GM19025 (cell line): ENCODE measurements at regions not wholly inside any gene's neighbourhood (a gene's known extent, or its start where the extent isn't known, plus 50 kb on each side); places are given as distances from the start of the nearest gene placed in this dataset.
"Not testable (repeated sequence)": the region's sequence is repeated elsewhere in the genome, so short reads cannot be mapped to it uniquely, and the experiment has no call there.

Experiments
- ATAC-seq: cut with Tn5 transposase; IDR thresholded peaks from one replicate; pipeline ENCODE4 v1.9.1; 2021; ENCODE audit warnings: mild to moderate bottlenecking, low read depth, moderate library complexity; ENCODE audit not compliant: unreplicated experiment

DNA sequence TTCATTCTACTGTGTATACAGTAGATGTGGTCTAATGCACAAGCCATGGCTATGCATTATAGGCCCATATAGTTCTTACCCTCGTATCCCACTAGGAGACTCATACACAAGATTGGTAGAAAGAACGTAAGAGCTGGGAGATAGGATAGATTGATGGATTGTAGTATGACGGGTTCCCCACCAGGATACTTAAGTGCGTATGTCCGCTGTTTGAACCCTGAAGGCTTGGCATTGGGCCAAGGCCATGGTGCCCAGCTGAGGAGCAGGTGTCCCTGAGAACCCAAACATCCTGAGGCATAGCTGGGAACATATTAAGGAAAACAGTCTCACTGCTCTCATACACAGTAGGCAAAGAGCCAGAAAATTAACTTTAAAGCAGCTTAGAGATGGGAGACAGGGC, 617.5 kb upstream of the KLF12 start:
- no peak for ATAC-seq

DNA sequence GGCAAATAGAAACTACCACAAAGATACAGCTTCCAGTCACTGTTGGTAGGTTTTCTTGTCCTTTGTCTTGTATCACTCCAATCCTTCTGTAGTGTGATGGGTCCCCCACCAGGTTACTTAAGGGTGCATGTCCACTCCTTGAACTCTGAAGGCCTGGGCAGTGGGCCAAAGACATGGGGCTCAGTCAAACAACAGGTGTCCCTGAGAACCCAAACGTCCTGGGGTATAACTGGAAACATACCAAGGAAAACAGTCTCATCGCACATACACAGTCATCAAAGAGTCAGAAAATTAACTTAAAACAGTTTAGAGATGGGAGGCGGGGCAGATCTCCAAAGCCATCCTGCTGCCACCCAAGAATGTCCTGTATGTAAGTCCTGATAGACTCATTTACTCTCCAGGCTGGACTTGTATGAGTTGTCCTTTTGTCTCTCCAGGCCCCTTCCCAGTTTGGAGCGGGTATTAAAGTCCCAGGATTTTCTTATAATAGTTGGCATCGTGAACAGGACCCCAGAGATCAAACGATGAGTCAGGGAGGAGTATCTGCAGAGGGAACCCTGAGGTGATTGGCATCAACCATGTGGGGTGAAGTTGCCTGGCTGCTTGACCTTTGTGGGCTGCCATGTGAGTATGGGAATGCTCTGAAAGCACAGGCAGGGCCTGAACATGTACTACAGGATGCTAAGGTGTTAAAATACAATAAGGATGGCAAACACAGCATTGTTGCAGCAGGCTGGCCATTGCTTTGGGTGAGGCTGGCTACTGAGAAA, 613.2 kb upstream of the KLF12 start:
- no peak for ATAC-seq

DNA sequence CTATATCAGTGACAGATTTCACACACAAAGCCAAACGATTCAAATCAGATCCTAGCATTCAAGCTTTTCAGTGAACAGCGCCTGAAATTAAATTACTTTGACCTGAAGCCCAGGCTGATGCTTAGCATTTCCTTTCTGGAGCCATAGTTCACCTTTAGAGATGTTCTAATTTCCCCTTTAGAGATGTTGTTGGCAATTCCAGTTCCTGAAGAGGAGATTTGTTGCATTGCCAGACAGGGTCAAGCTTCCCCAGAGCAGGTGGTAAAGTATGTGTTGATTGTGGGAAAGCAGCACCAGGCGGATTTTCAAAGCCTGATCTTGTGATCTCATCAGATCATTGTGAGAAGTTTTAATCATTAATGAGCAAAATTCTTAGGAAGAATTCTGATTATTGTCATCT, 609.8 kb upstream of the KLF12 start:
- ATAC-seq, result no peak

DNA sequence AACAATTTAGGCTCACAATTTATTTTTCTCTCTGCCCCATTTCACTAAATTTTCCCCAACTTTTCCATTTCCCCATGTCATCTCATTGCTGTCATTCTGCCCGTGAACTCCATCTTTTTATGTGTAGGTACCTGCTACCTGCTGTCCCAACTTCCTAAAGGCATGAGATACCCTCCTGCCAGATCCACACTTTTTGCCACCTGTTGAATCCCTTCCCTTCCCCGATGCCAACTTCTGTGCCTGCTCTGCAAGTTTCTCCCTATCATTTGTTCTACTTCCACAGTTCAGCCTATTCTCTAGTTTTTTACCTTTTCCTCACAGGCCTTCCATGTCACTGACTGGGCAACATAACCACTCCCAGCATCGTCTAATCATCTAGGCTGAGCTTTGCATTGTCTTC, 607.5 kb upstream of the KLF12 start:
- ATAC-seq, result no peak

DNA sequence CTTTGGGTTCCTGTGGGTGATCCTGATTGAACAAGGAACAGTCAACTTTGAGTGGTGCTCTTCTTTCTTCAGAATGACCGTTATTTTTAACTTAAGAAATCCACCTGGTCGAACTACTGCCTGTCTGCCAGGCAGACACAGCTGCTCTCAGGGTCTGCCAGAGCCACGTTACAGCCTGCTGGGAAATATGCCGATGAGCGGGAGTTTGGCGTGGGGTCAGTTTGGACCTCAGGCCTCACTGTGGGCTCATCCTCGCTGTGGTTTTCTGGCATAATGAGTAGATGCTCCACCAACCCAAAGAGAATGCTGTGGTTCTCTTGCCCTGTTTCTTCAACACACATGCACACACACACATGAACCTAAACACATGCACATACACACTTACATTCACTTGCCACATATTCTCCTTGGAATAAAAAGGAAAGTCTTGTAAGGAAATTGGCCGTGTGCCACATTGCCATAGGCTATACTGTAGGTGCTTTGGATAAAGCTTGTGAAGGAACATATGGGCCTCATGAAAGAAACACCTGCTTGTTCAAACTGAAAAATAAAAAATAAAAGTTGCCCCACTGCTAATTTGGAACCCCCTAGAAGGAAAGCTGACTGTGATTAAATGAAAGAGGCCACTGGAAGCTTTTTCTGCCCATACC, 598.7 kb upstream of the KLF12 start:
- ATAC-seq, result no peak

GRCh38 chr13:74731731-74732130, 597.5 kb upstream of the KLF12 start:
- no peak for ATAC-seq

DNA sequence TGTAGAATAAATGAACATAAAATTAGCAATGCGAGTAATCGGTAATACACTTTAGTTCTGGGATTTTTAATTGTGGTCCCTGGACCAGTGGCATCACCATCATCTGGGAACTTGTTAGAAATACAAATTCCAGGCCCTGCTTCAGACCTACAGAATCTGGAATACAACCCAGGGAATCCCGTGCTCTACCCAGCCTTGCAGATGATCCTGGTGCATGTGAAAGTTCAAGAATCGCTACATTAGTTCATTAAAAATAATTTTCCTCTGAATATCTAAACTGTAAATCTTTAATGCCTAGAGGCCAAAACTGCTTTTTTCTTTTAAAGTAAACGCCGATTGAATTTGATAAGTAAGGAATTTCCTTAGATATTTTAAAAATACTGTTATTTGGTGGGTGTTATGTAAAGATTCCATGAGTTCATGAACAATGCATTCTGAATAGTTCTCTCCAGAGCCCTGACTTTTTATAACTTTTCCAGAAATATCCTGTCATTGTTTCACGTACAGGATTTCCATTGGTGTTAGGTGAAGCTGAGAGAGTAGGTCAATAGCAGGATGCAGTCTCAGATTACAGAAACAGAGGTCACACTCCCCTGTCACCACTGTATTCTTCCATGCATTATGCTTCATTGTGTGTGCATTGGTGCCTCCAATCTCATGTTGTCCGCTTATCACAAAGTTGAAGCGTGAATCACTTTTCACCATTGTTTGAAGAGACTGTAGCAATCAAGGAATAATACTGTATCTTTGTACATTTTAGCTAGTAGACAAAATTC, 596.5 kb upstream of the KLF12 start:
- ATAC-seq, result no peak

GRCh38 chr13:74726206-74726605, 592.0 kb upstream of the KLF12 start:
- no peak for ATAC-seq

DNA sequence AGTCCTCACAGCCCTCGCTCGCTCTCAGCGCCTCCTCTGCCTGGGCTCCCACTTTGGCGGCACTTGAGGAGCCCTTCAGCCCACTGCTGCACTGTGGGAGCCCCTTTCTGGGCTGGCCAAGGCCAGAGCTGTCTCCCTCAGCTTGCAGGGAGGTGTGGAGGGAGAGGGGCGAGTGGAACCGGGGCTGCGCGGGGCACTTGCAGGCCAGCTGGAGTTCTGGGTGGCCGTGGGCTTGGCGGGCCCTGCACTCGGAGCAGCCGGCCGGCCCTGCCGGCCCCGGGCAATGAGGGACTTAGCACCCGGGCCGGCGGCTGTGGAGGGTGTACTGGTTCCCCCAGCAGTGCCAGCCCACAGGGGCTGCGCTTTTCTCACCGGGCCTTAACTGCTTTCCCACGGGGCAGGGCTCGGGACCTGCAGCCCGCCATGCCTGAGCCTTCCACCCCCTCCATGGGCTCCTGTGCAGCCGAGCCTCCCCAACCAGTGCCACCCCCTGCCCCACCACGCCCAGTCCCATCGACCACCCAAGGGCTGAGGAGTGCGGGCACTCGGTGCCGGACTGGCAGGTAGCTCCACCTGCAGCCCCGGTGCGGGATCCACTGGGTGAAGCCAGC, 584.1 kb upstream of the KLF12 start:
- not testable (repeated sequence) for ATAC-seq

DNA sequence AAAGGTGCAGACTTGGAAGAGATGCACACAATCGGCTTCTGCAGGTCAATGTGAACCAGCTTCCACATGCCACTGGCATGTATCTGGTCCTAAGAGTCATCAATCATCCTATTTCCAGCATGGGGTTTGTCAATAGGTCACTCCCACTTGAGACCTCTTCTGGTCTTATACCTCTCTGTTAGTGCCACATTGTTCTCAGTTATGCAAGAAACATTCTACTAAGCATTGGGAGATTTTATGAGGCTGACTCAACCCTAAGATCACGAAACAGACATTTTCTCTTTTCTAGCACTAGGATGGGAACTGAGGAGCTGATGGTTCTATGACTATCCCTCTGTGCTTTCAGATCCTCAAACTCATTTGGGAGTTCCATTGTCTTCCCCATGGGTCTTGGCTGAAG, 581.5 kb upstream of the KLF12 start:
- ATAC-seq, result no peak

DNA sequence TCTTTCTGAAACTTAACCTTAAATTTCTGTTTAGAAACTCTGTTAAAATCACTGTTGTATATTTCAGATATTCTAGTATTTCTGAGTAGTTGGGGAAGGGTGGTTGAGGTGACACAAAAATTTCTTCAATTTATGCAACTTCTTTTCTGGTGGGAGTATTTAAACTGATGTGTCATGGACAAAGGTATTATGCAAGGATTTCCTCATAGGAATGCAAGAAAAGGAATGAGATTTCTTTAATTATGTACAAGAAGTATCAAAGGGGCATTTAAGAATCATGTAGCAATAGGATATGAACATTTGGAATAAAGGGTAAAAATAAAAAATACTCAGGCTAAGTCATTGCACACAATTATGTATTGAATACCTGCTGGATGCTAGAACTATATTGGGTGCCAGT, 575.8 kb upstream of the KLF12 start:
- ATAC-seq, result no peak

- no peak for ATAC-seq
Observed at GRCh38 chr13:74709226-74709625, 575.0 kb upstream of the KLF12 start.

GRCh38 chr13:74708629-74709028, 574.4 kb upstream of the KLF12 start:
- no peak for ATAC-seq

DNA sequence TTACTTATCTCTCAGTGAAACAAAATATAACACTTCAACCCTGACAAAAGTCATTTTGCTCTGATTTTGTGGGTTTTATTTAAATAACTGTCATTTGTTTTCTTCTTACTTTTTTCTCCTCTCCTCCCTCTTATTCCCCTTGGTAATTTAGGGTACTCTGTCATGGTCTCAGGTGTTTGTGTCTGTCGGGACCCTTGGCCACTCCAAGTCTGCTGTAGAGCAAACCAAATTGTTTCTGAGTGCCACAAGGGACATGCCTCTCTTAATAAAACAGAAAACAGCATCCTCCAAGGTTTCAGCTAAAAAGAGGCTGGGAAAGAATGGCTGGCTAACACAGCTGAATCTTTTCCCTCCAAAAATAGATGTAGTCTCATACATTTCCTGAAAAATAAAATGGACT, 573.1 kb upstream of the KLF12 start:
- ATAC-seq, result no peak

- no peak for ATAC-seq
Observed at GRCh38 chr13:74706801-74707200, 572.6 kb upstream of the KLF12 start.

DNA sequence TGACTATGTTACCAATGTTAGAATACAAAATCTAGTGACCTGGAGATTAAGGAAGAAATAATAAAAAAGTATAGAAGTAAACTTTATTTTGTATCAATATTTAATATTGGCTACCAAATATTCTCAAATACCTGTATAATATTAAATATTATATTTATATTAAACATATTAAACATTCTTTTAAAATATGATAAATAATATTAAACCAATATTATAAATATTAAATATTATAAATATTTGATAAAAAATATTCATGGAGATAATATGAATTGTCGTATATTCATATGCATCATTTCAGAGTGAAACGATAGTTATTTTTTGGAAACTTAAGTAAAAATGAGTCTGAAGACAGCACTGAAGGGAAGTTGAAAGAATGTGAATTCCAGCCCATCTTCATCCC, 571.2 kb upstream of the KLF12 start:
- no peak for ATAC-seq

DNA sequence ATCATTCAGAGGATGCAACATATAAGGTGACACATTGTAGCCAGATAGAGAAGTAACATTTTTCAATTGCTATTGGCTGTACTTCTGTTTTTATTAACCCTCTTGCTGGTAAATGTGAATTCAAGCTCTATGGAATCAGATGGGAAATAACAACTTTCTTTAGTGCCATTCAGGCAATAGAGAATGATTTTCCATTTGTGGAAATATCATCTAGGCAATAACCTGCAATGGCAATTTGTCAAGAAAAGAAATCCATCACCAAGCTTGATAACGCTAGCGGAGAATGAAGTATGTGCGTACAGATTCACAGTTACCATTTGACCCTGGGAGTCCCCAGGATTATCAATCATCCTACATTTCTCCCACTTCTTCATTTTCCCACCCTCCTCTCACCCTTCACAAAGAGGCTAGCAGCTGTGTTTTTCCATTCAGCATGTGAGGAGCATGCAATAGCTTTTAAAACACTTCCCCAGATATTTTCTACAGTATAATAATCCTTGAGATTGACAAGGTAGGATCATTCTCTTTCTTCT, 569.7 kb upstream of the KLF12 start:
- no peak for ATAC-seq

DNA sequence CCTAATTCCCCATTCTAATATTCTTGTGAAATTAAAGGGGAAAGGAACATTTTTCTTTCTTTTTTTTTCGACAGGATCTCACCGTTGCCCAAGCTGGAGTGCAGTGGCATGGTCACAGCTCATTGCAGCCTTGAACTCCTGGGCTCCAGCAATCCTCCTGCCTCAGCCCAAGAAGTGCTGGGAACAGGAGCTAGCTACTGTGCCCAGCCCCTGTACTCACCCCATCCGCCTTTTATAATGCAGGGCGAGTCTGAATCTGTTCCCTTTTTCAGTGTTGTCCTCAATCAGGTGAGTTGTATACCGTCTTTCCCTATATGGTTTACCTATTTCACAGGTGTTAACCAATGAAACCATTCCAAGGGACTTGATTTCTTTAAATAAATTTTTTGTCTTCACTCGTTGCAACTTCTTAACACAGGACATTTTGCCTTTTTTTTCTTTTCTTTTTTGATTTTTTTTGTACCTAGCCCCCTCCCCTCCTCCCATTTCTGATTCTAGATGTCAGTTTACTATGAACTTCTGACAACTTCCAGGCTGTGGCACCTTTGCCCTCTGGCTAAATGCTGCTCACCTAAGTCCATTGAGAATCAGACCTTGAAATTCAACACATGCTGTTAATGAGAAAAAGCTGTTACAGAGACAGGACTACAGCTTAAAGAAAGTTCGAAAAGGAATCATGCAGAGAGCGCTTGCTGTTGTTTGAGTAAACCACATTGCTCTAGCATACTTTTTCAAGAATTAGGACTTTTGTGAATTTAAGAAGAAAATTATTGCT, 562.1 kb upstream of the KLF12 start:
- ATAC-seq, result no peak

GRCh38 chr13:74695021-74695800, 561.0 kb upstream of the KLF12 start:
- no peak for ATAC-seq
